ENCODE measurements at regions not wholly inside any gene's neighbourhood (a gene's known extent, or its start where the extent isn't known, plus 50 kb on each side); places are given as distances from the start of the nearest gene placed in this dataset.

GRCh38 chr11:127268932-127269331, 268.4 kb upstream of the KIRREL3 start:
- Mint-ChIP-seq H3K36me3 (no peaks in the 10 kb centered on the region), H3K27me3 (no peaks in the 10 kb centered on the region), H3K27ac (no peak overlapping the region), H3K9me3 (peaks cover 7% of the 10 kb centered on the region), H3K4me1 (no peaks in the 10 kb centered on the region), H3K4me3 (no peak overlapping the region)
- ATAC-seq, result no peak

DNA sequence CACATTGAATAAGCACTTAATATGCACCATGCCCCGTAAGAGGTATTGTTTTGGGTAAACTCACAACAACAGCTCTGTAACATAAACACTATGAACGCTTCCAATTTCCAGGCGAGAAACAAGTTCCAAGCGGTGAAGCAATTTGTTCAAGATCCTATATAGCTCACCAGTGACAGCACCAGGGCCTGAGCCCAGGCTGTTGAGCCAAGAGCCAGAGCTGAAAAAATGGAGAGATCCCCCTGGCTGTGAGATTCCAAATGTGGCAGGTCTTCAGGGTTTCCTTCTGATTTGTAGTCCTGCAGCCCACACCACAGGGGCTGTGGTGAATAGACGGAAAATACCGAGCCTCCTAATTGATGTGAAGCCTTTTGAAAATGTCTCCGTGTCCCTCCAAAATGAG, 268.0 kb upstream of the KIRREL3 start:
- Mint-ChIP-seq H3K9me3 (peaks cover 7% of the 10 kb centered on the region), H3K4me3 (no peak overlapping the region), H3K27me3 (no peaks in the 10 kb centered on the region), H3K4me1 (no peaks in the 10 kb centered on the region), H3K36me3 (no peaks in the 10 kb centered on the region), H3K27ac (no peak overlapping the region)
- ATAC-seq, result no peak

- Mint-ChIP-seq H3K4me3 (no peak overlapping the region), H3K4me1 (no peaks in the 10 kb centered on the region), H3K27me3 (no peaks in the 10 kb centered on the region), H3K9me3 (peaks cover 7% of the 10 kb centered on the region), H3K36me3 (no peaks in the 10 kb centered on the region), H3K27ac (no peak overlapping the region)
- no peak for ATAC-seq
These were observed 258.5 kb upstream of the KIRREL3 start for GRCh38 chr11:127259102-127259501.

- Mint-ChIP-seq H3K9me3 (peaks cover 7% of the 10 kb centered on the region), H3K27ac (no peak overlapping the region), H3K36me3 (no peaks in the 10 kb centered on the region), H3K4me1 (no peaks in the 10 kb centered on the region), H3K4me3 (no peak overlapping the region), H3K27me3 (no peaks in the 10 kb centered on the region)
- no peak for ATAC-seq
These were observed 254.6 kb upstream of the KIRREL3 start for GRCh38 chr11:127255209-127255608.

GRCh38 chr11:127252321-127252720, 251.8 kb upstream of the KIRREL3 start:
- no peaks in the 10 kb centered on the region for H3K4me1 Mint-ChIP-seq
- H3K36me3 Mint-ChIP-seq, result no peaks in the 10 kb centered on the region
- H3K4me3 Mint-ChIP-seq, result no peak overlapping the region
- peaks cover 5% of the 10 kb centered on the region for H3K9me3 Mint-ChIP-seq
- no peaks in the 10 kb centered on the region for H3K27me3 Mint-ChIP-seq
- H3K27ac Mint-ChIP-seq, result no peak overlapping the region
- peak; percentile 5 for ATAC-seq

DNA sequence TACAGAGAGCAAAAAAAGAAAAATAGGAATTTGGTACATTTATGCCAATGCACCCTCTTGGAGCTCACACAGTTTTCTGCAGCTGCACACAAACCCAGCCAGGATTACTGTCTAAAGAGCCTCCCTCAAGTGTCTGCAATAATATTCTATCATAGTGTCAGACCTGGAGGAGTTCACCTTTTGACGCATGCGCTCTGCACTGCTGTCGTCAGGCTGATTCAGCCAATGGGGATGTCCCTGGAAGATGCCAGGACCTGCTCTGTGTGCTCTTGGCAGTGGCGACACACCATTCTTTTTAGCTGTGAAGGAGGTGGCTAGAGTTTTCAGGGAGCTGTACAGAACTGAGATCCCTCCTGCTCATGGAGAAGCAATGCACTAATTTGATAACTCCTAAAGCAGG, 249.0 kb upstream of the KIRREL3 start:
- Mint-ChIP-seq H3K27ac (no peak overlapping the region), H3K4me1 (no peaks in the 10 kb centered on the region), H3K4me3 (no peak overlapping the region), H3K9me3 (peaks cover 3% of the 10 kb centered on the region), H3K36me3 (no peaks in the 10 kb centered on the region), H3K27me3 (no peaks in the 10 kb centered on the region)
- no peak for ATAC-seq

GRCh38 chr11:127248476-127248875, 247.9 kb upstream of the KIRREL3 start:
- no peaks in the 10 kb centered on the region for H3K27me3 Mint-ChIP-seq

DNA sequence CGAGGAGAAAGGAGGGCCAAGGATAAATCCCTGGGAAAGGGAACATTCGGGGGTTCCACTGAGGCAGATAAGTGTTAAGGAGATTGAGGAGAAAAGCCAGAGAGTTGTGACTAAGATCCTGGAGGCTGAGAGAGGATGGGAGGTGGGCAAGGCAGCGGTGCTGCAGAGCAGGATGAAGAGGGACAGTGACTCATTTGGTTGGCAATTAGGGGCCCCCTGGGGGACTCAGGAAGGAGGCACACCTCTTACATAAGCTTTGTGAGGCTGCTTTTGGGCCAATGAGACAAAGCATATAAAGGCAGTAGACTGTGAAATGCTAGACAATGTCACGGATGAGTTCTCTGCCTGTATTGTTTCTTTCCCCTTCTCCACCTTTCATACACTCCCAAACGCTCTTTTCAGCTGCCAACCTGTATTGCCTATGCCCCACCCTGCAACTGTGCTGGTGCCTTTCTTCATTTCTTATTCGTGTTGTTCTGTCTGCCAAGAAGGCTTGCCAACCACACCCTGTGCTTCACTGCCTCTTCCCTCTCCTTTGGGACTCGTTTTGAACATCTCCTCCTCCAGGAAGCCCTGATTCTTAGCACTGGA, 246.8 kb upstream of the KIRREL3 start:
- no peak for ATAC-seq
- H3K27ac Mint-ChIP-seq, result no peak overlapping the region
- no peaks in the 10 kb centered on the region for H3K36me3 Mint-ChIP-seq
- H3K4me3 Mint-ChIP-seq, result no peak overlapping the region
- peaks cover 3% of the 10 kb centered on the region for H3K9me3 Mint-ChIP-seq
- no peaks in the 10 kb centered on the region for H3K27me3 Mint-ChIP-seq
- no peaks in the 10 kb centered on the region for H3K4me1 Mint-ChIP-seq

More at GRCh38 chr11:127248476-127248875, 247.9 kb upstream of the KIRREL3 start:
- H3K27ac Mint-ChIP-seq, result no peak overlapping the region
- H3K36me3 Mint-ChIP-seq, result no peaks in the 10 kb centered on the region
- H3K4me1 Mint-ChIP-seq, result no peaks in the 10 kb centered on the region
- ATAC-seq, result no peak
- peaks cover 3% of the 10 kb centered on the region for H3K9me3 Mint-ChIP-seq
- H3K4me3 Mint-ChIP-seq, result no peak overlapping the region

GRCh38 chr11:127242676-127243075, 242.1 kb upstream of the KIRREL3 start:
- Mint-ChIP-seq H3K27me3 (no peaks in the 10 kb centered on the region), H3K27ac (no peak overlapping the region), H3K9me3 (peaks cover 3% of the 10 kb centered on the region), H3K4me3 (no peak overlapping the region), H3K36me3 (no peaks in the 10 kb centered on the region), H3K4me1 (no peaks in the 10 kb centered on the region)
- no peak for ATAC-seq

GRCh38 chr11:127238321-127238720, 237.8 kb upstream of the KIRREL3 start:
- no peak for ATAC-seq
- Mint-ChIP-seq H3K4me3 (no peak overlapping the region), H3K27me3 (no peaks in the 10 kb centered on the region), H3K9me3 (no peaks in the 10 kb centered on the region), H3K4me1 (no peaks in the 10 kb centered on the region), H3K27ac (no peak overlapping the region), H3K36me3 (no peaks in the 10 kb centered on the region)

- no peaks in the 10 kb centered on the region for H3K4me1 Mint-ChIP-seq
- no peak overlapping the region for H3K4me3 Mint-ChIP-seq
- no peaks in the 10 kb centered on the region for H3K36me3 Mint-ChIP-seq
- H3K27me3 Mint-ChIP-seq, result no peaks in the 10 kb centered on the region
- H3K9me3 Mint-ChIP-seq, result no peaks in the 10 kb centered on the region
- H3K27ac Mint-ChIP-seq, result no peak overlapping the region
- no peak for ATAC-seq
These were observed 236.2 kb upstream of the KIRREL3 start for GRCh38 chr11:127236776-127237175.

DNA sequence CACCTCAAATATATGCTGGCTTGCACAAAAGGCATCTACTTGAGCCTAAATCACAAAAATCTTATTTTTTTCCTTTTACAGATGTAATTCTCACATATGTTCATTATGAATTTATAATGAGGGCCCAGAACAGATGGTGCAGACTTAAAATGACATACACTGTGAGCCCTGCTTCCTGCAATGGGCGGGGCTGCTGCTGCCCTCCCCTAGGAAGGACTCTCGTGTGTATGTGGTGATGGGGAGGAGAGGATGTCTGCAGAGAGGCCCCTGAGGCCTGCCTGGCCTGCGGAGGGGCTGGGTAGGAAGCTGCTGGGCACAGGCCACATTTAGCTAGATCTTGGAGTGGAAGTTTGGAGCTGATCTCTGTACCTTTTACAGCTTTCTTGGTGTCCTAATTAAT, 233.4 kb upstream of the KIRREL3 start:
- Mint-ChIP-seq H3K27ac (no peak overlapping the region), H3K36me3 (no peaks in the 10 kb centered on the region), H3K4me3 (no peak overlapping the region), H3K9me3 (peaks cover 3% of the 10 kb centered on the region), H3K4me1 (no peaks in the 10 kb centered on the region), H3K27me3 (no peaks in the 10 kb centered on the region)
- no peak for ATAC-seq

GRCh38 chr11:127230392-127230791, 229.8 kb upstream of the KIRREL3 start:
- no peak overlapping the region for H3K4me3 Mint-ChIP-seq
- peaks cover 3% of the 10 kb centered on the region for H3K9me3 Mint-ChIP-seq
- no peak overlapping the region for H3K27ac Mint-ChIP-seq
- no peaks in the 10 kb centered on the region for H3K4me1 Mint-ChIP-seq
- ATAC-seq, result no peak
- H3K27me3 Mint-ChIP-seq, result no peaks in the 10 kb centered on the region
- no peaks in the 10 kb centered on the region for H3K36me3 Mint-ChIP-seq

DNA sequence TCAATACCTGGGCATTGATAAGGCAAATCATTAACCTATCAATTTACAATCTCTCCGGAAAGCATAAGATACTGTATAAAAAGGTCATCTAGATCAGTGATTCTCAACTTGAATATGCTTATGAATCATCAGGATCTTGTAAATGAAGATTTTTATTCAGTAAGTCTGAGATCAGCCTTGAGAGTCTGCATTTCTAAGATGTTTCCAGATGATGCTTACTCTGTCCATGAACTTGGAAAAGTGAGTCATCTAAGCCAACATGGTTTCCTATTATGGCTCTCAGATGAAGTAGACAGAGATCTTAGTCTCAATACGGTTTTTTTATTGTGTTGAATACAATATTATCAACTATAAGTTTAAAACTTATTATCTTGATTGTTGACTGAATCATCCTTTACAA, 226.4 kb upstream of the KIRREL3 start:
- ATAC-seq, result no peak
- Mint-ChIP-seq H3K36me3 (no peaks in the 10 kb centered on the region), H3K9me3 (peaks cover 6% of the 10 kb centered on the region), H3K27me3 (no peaks in the 10 kb centered on the region), H3K4me1 (no peaks in the 10 kb centered on the region), H3K4me3 (no peak overlapping the region), H3K27ac (no peak overlapping the region)

DNA sequence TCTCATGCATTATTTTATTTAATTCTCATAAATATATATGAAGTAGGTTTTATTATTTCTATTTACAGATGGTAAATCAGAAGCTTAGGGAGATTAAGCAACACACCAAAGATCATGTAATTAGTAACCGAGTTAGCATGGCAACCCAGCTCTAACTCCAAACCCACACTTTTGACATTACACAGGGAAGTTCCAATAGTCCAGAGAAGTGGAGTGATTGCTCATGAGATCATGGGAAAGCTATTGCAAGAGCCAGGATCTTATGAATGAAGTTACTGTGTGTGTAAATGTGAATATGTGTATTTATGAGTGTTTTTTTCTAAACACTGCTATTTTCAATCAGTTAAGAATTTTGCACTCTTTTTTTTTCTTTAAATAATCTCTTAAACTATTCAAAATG, 225.8 kb upstream of the KIRREL3 start:
- Mint-ChIP-seq H3K4me1 (no peaks in the 10 kb centered on the region), H3K27me3 (no peaks in the 10 kb centered on the region), H3K9me3 (peaks cover 6% of the 10 kb centered on the region), H3K36me3 (no peaks in the 10 kb centered on the region), H3K27ac (no peak overlapping the region), H3K4me3 (no peak overlapping the region)
- no peak for ATAC-seq

DNA sequence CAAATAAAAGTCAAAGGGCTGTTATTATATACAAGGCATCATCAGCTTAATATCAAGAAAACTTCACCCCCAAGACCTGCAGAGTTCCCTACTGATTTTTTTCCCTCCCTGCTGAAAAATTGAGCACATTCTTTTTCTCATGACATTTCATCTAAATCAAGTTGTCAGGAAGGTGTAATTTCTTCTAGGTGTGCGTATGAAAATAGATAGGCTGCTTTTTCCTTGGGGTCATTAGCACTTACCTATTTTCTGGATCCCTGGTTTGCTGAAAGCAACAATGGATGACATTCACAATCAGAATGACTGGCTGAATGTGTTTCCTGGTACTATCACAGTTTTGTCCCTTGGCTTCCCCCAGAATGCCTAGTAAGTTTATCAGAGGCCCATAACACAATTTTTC, 225.0 kb upstream of the KIRREL3 start:
- Mint-ChIP-seq H3K27ac (no peak overlapping the region), H3K36me3 (no peaks in the 10 kb centered on the region), H3K27me3 (no peaks in the 10 kb centered on the region), H3K4me3 (no peak overlapping the region), H3K9me3 (peaks cover 6% of the 10 kb centered on the region), H3K4me1 (no peaks in the 10 kb centered on the region)
- no peak for ATAC-seq

DNA sequence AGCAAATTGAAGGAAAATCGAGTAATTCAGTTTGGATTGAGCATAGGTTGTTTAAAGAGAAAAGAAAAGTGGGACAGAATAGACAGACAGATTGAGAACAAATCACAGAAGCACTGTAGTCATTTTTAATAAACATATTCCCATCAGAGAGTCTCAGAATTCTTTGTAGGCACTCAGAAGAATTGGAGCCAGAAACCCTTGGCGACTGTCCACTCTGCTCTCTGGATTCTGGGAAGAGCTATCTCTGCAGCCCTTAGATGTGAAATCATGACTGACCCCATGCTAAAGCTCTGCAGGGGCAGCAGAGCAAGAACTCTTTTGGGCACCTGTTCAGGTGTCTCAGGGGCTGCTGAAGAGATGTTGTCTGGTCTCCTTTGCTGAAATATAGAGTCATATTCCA, 223.7 kb upstream of the KIRREL3 start:
- Mint-ChIP-seq H3K36me3 (no peaks in the 10 kb centered on the region), H3K27ac (no peak overlapping the region), H3K9me3 (peaks cover 6% of the 10 kb centered on the region), H3K27me3 (no peaks in the 10 kb centered on the region), H3K4me3 (no peak overlapping the region), H3K4me1 (no peaks in the 10 kb centered on the region)
- no peak for ATAC-seq
